GM21619 (cell line): ENCODE measurements at regions not wholly inside any gene's neighbourhood (a gene's known extent, or its start where the extent isn't known, plus 50 kb on each side); places are given as distances from the start of the nearest gene placed in this dataset.

Experiments
- ATAC-seq: cut with Tn5 transposase; IDR thresholded peaks from one replicate; pipeline ENCODE4 v1.9.1; 2021; ENCODE audit not compliant: unreplicated experiment

GRCh38 chr22:49299821-49300231 is 527.8 kb downstream of the BRD1 start:
- ATAC-seq, result no peak

GRCh38 chr22:49298834-49299750 is 528.6 kb downstream of the BRD1 start:
- no peak for ATAC-seq

GRCh38 chr22:49297871-49298721 is 529.6 kb downstream of the BRD1 start:
- no peak for ATAC-seq

DNA sequence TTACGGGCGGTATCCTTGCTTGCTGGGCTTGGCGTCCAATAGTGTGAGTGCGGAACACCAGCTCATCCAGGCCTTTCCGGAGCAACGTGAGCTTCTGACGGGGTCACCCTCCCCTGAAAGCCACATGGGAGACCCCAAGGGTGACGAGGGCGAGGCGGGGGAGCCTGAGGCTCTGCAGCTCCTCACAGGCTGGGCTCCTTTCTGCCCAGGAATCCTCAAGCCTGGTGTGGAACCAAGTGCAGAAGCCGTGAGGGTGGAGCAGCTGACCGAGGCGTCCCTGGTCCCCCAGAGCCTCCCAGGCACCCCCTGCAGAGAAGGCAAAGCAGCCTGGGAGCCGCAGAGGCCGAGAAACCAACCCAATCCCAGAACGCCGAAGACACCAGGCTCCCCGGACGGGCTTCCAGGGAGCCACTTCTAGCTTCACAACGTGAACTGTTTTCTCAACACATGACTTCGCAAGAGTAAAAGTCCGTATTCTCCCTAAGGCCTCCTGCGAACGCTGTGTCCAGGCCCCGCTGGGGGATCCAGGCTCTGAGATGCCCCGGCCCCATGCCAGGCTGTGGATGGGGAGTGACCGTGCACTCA is 530.3 kb downstream of the BRD1 start:
- no peak for ATAC-seq

DNA sequence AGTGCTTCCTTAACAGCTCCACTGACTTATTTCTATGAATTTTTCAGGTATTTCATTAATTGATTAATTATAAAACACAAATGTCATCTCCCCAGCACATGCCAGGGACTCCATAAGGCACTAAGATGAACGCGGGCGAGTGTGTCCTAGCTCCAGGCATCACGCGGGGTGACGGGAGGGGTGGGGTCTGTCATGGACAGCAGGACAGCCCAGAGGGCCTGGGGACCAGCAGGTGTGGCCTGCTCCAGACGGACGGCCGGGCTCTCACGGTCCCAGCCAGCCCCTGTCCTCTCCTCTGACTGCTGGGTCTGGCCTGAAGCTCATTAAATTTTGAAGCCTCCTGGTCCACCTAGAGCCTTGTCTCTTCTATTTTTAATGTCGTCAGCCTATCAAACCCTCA is 531.1 kb downstream of the BRD1 start:
- no peak for ATAC-seq

DNA sequence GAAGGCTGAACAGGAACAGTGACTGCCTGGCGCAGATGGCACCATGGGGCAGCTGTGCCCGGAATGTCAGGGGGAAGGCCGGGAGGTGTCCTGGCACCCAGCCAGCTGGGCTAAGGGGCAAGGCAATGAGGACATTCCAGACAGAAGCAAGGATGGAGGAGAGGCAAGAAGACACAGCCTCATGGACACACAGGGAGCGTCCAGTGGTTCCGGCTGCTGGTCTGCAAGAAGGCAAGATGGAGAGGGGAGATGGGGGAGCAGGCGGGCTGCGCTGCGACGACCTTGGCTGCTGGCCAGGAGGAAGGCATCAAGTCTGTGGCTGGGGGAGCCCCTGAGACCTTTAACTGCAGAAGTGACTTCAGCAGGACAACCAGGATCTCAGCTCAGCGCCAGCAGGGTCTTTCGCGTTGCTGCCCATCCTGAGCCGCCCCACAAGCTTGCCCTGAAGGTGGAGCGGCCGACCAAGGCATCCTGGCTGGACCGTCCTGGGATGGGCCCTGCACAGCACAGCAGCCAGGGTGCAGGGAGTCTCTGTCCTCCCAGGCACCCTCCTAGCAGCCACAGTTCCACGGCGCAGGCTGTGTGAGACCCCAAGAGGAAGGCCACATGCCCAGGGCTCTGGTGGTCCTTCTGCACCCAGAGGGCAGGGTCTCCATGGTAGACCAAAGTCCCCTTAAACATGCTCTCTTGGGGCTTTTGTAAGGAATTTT is 531.7 kb downstream of the BRD1 start:
- ATAC-seq, result no peak

GRCh38 chr22:49295465-49295743 is 532.3 kb downstream of the BRD1 start:
- no peak for ATAC-seq

GRCh38 chr22:49294656-49295464 is 532.8 kb downstream of the BRD1 start:
- no peak for ATAC-seq

- ATAC-seq, result no peak
Observed at GRCh38 chr22:49292909-49293308, 534.8 kb downstream of the BRD1 start.

GRCh38 chr22:49291781-49292180 is 535.9 kb downstream of the BRD1 start:
- ATAC-seq, result no peak

GRCh38 chr22:49291169-49291568 is 536.5 kb downstream of the BRD1 start:
- ATAC-seq, result no peak

GRCh38 chr22:49290711-49291110 is 537.0 kb downstream of the BRD1 start:
- ATAC-seq, result no peak

GRCh38 chr22:49289822-49290679 is 537.6 kb downstream of the BRD1 start:
- no peak for ATAC-seq

GRCh38 chr22:49286181-49286760 is 541.4 kb downstream of the BRD1 start:
- ATAC-seq, result no peak

GRCh38 chr22:49284931-49285330 is 542.7 kb downstream of the BRD1 start:
- no peak for ATAC-seq

DNA sequence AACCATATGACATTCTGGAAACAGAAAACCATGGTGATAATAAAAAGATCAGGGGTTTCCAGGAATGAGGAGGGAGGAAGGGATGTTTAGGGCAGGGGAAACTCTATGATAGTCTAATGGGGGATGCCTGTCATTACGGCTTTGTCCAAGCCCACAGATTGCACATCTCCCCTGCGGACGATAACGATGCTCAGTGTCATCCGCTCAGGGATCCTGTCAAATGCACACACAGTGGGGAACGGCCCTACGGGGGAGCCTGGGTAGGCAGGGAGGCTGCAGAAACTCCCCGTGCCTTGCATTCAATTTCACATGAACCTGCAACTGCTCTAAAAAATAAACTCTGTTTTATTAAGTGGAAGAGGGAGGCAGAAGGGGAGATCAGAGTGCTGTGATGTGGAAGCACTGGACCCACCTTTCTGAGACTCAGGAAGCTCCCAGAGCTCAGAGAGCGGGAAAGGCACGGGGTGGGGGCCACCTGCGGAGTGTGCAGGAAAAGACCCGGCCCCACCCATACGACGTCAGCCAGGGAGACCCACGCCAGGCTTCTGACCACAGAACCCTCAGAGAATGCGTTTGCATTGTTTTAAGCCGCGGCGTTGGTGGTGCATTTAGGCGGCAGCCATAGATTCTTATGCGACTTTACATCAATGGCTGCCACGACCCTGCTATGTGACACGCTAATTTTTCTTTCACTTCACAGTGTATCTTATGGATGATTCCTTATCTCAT is 543.5 kb downstream of the BRD1 start:
- no peak for ATAC-seq

- no peak for ATAC-seq
Observed at GRCh38 chr22:49282596-49282995, 545.1 kb downstream of the BRD1 start.
